Epithelial cell of esophagus (primary cell): ENCODE measurements at regions not wholly inside any gene's neighbourhood (a gene's known extent, or its start where the extent isn't known, plus 50 kb on each side); places are given as distances from the start of the nearest gene placed in this dataset.

Experiments used
- DNase-seq: peaks from one replicate; pipeline ENCODE4 v3.0.0; 2010; ENCODE audit warnings: low read depth
- H3K4me3 ChIP-seq: 2 replicates; pipeline ENCODE4 v1.5.1; 2011; ENCODE audit warnings: mild to moderate bottlenecking, low read length, control low read depth
- CTCF ChIP-seq: IDR thresholded peaks from 2 replicates; pipeline ENCODE4 v1.5.1; 2011; ENCODE audit warnings: low read depth, mild to moderate bottlenecking, low read length, control low read depth, inconsistent platforms; ENCODE audit not compliant: insufficient read depth; ENCODE audit errors: missing control alignments

GRCh38 chr5:44868541-44868940, 59.8 kb downstream of the MRPS30 start:
- no peak for TF ChIP-seq CTCF
- H3K4me3 ChIP-seq: no peak overlapping the region
- DNase-seq: peak; percentile 10

GRCh38 chr5:44869928-44870327, 61.2 kb downstream of the MRPS30 start:
- DNase-seq: no peak
- no peak overlapping the region for H3K4me3 ChIP-seq
- TF ChIP-seq CTCF: no peak

- no peak for TF ChIP-seq CTCF
- DNase-seq: no peak
- H3K4me3 ChIP-seq: no peak overlapping the region
Observed at GRCh38 chr5:44870430-44870829, 61.7 kb downstream of the MRPS30 start.

- no peak for TF ChIP-seq CTCF
- no peak for DNase-seq
- no peak overlapping the region for H3K4me3 ChIP-seq
Observed at GRCh38 chr5:44871401-44871800, 62.7 kb downstream of the MRPS30 start.

GRCh38 chr5:44875661-44876605, 67.2 kb downstream of the MRPS30 start:
- peak overlapping the region; percentile 18 for H3K4me3 ChIP-seq
- TF ChIP-seq CTCF: no peak
- DNase-seq: peak; percentile 95

GRCh38 chr5:44881266-44881665, 72.5 kb downstream of the MRPS30 start:
- DNase-seq: no peak
- TF ChIP-seq CTCF: no peak
- no peak overlapping the region for H3K4me3 ChIP-seq

- H3K4me3 ChIP-seq: no peak overlapping the region
- TF ChIP-seq CTCF: no peak
- no peak for DNase-seq
Observed at GRCh38 chr5:44884036-44884435, 75.3 kb downstream of the MRPS30 start.
